Central memory CD4-positive, alpha-beta T cell (primary cell): ENCODE measurements at regions not wholly inside any gene's neighbourhood (a gene's known extent, or its start where the extent isn't known, plus 50 kb on each side); places are given as distances from the start of the nearest gene placed in this dataset.
"Not testable (repeated sequence)": the region's sequence is repeated elsewhere in the genome, so short reads cannot be mapped to it uniquely, and the experiment has no call there.

Experiments used
- DNase-seq: peaks from one replicate; pipeline ENCODE4 v3.0.0; 2022

- not testable (repeated sequence) for DNase-seq
Measured at GRCh38 chr16:64343820-64344443, 777.9 kb downstream of the CDH11 start.

- no peak for DNase-seq
Measured at GRCh38 chr16:64343061-64343819, 778.6 kb downstream of the CDH11 start.

- DNase-seq: not testable (repeated sequence)
Measured at GRCh38 chr16:64341336-64341735, 780.5 kb downstream of the CDH11 start.

- DNase-seq: no peak
Measured at GRCh38 chr16:64339052-64339770, 782.7 kb downstream of the CDH11 start.

GRCh38 chr16:64321881-64322280 is 800.0 kb downstream of the CDH11 start:
- no peak for DNase-seq

GRCh38 chr16:64321066-64321465 is 800.8 kb downstream of the CDH11 start:
- no peak for DNase-seq

- DNase-seq: no peak
Measured at GRCh38 chr16:64317601-64318000, 804.3 kb downstream of the CDH11 start.

GRCh38 chr16:64313726-64314125 is 808.1 kb downstream of the CDH11 start:
- DNase-seq: no peak

GRCh38 chr16:64312980-64313379 is 808.9 kb downstream of the CDH11 start:
- DNase-seq: no peak

GRCh38 chr16:64312292-64312691 is 809.6 kb downstream of the CDH11 start:
- DNase-seq: no peak

GRCh38 chr16:64311241-64311640 is 810.6 kb downstream of the CDH11 start:
- DNase-seq: no peak

GRCh38 chr16:64309398-64310110 is 812.3 kb downstream of the CDH11 start:
- DNase-seq: no peak

- DNase-seq: no peak
Measured at GRCh38 chr16:64308721-64309120, 813.1 kb downstream of the CDH11 start.

- no peak for DNase-seq
Measured at GRCh38 chr16:64307431-64307830, 814.4 kb downstream of the CDH11 start.

- DNase-seq: no peak
Measured at GRCh38 chr16:64305663-64306062, 816.2 kb downstream of the CDH11 start.

GRCh38 chr16:64304951-64305350 is 816.9 kb downstream of the CDH11 start:
- no peak for DNase-seq

- no peak for DNase-seq
Measured at GRCh38 chr16:64304396-64304795, 817.5 kb downstream of the CDH11 start.

- DNase-seq: no peak
Measured at GRCh38 chr16:64297863-64298600, 823.8 kb downstream of the CDH11 start.

GRCh38 chr16:64295466-64295865 is 826.4 kb downstream of the CDH11 start:
- DNase-seq: no peak

- no peak for DNase-seq
Measured at GRCh38 chr16:64292953-64293352, 828.9 kb downstream of the CDH11 start.

GRCh38 chr16:64292161-64292560 is 829.7 kb downstream of the CDH11 start:
- no peak for DNase-seq

- no peak for DNase-seq
Measured at GRCh38 chr16:64290461-64290860, 831.4 kb downstream of the CDH11 start.
